Frontal cortex (tissue), 4 donors: ENCODE measurements at regions not wholly inside any gene's neighbourhood (a gene's known extent, or its start where the extent isn't known, plus 50 kb on each side); places are given as distances from the start of the nearest gene placed in this dataset. TPM values are rescaled to one million over a fixed set of nuclear protein-coding genes. Genes with fewer than 3 reads are reported as not detected.
"Not testable (repeated sequence)": the region's sequence is repeated elsewhere in the genome, so short reads cannot be mapped to it uniquely, and the experiment has no call there.

Experiments used
- DNase-seq, 2 donors: peaks; one replicate each; pipeline ENCODE4 v3.0.0; 2012; ENCODE audit warnings: low spot score in 2 of 2
- FAIRE-seq: peaks from 2 replicates; lab custom pipeline; 2012; peaks lifted over from hg19 to GRCh38; lab: Jason Lieb, UNC
- small RNA-seq: library from RNA; depleted of rRNA; stranded (forward); fragments of <200 nt; gene quantifications from one replicate; pipeline ENCODE3, GENCODE V24; 2014
- donor health status: control.
- donor health status: control.
- donor health status: control.

- no peak for FAIRE-seq
Measured at GRCh38 chr7:53485354-53485753, 449.9 kb downstream of the POM121L12 start.

GRCh38 chr7:53491051-53491450, 455.6 kb downstream of the POM121L12 start:
- no peak for DNase-seq
- no peak for FAIRE-seq

More at GRCh38 chr7:53485354-53485753, 449.9 kb downstream of the POM121L12 start:
- no peak for DNase-seq

DNA sequence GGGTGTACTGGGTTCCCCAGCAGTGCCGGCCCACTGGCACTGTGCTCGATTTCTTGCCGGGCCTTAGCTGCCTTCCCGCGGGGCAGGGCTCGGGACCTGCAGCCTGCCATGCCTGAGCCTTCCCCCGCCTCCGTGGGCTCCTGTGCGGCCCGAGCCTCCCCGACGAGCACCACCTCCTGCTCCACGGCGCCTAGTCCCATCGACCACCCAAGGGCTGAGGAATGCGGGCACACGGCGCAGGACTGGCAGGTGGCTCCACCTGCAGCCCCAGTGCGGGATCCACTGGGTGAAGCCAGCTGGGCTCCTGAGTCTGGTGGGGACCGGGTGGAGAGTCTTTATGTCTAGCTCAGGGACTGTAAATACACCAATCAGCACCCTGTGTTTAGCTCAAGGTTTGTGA, 459.7 kb downstream of the POM121L12 start:
- FAIRE-seq, DNase-seq: not testable (repeated sequence)

- FAIRE-seq, result no peak
- no peak for DNase-seq
Measured at GRCh38 chr7:53500076-53500475, 464.6 kb downstream of the POM121L12 start.

GRCh38 chr7:53504914-53505313, 469.5 kb downstream of the POM121L12 start:
- DNase-seq (no peak), FAIRE-seq (no peak)

- DNase-seq (no peak), FAIRE-seq (no peak)
Measured at GRCh38 chr7:53518319-53518718, 482.9 kb downstream of the POM121L12 start.

DNA sequence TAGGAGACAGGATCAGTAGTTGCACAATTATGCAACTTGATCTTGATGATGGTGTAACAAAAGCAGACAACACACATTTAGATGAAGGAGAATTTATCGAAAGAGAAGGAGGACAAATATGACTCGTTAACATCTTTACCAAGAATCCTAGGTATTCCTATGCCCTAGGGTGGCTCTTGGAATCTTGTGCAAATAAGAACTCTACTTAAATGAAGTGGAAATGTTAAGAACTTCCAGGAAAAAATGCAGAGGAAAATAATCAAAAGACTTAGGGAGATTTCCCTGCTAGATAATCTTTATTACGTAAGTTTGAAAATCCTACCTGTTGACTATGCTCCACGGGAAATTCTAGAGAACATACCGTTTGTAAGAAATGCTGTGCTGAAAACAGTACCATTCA, 485.4 kb downstream of the POM121L12 start:
- DNase-seq (no peak), FAIRE-seq (no peak)

DNA sequence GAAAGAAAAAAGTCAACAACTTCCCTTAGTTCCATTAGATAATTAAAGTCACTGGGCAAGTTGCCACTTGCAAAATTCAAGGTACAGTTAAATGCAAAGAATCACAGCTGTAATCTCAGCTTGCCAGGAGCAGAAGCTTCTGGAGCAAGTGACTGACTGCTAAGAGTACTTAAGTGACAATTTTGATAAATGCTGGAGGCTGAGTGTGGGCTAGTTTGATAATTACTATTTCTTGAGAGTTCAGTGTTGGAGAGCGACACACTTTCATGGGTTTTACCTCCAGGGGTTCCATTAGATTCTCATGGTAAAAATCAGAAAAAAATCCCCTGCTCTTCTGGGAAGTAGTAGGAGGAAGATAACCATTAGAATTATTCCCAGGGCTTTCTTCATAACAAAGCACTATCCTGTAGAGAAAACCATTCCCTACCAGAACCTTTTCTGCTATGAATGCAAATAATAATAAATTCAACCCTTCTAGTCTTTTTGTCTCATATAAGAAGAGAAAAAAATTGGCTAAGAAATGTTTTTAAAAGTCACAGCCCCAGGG, 486.3 kb downstream of the POM121L12 start:
- FAIRE-seq (no peak), DNase-seq (no peak)

- DNase-seq (no peak), FAIRE-seq (no peak)
Measured at GRCh38 chr7:53539558-53539957, 504.1 kb downstream of the POM121L12 start.

DNA sequence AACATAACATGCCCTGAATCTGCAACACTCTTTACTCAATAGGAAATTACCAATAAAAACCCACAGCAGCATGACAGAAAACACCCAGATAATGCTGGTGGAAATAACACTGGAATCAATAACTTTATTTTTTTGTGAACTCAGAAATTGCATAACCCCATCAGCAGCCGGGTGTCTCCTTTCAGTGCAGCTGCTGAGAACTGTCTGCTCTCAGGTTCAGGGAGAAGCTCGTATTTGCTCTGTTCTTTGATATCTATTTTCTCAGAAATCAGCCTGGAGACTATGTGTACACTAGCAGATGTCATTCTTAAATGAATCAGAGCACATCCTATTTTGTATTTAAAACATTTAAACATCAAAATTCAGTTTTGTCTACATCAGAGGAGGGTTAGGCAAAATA, 506.0 kb downstream of the POM121L12 start:
- no peak for FAIRE-seq
- DNase-seq, result no peak

DNA sequence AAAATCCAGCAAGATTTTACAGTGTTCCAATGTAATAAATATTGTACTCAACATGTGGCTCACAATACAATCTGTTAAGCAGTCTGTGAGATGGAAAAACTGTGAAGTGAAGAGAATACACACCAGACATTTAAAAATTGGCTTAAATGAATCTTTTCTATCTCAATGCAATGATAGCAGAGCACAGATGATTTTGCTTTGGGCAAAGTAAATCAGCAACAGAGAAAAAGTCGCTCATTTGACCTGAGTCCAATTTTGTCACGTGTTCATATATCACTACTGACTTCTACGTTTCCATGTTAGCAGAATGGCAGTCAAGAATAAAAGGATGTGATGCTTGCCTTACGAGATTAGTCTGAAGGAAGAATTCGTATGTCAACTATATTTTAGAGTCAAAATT, 506.7 kb downstream of the POM121L12 start:
- no peak for FAIRE-seq
- DNase-seq, result no peak

Small RNAs in the stretch of these regions (small RNA-seq; reads per million reads assigned to genes)
- gene RN7SKP218, result not detected
- 0.13 reads per million for gene RNU1-14P
